ENCODE measurements at regions not wholly inside any gene's neighbourhood (a gene's known extent, or its start where the extent isn't known, plus 50 kb on each side); places are given as distances from the start of the nearest gene placed in this dataset.
"Not testable (repeated sequence)": the region's sequence is repeated elsewhere in the genome, so short reads cannot be mapped to it uniquely, and the experiment has no call there.

GRCh38 chr14:53386362-53386761 is 233.2 kb upstream of the DDHD1 start:
- no peak for DNase-seq

GRCh38 chr14:53384536-53384935 is 231.4 kb upstream of the DDHD1 start:
- DNase-seq = no peak

- no peak for DNase-seq
These were observed 230.9 kb upstream of the DDHD1 start for GRCh38 chr14:53384073-53384472.

GRCh38 chr14:53381895-53382294 is 228.8 kb upstream of the DDHD1 start:
- no peak for DNase-seq

GRCh38 chr14:53380867-53381225 is 227.7 kb upstream of the DDHD1 start:
- DNase-seq = no peak

- DNase-seq = no peak
These were observed 227.1 kb upstream of the DDHD1 start for GRCh38 chr14:53380052-53380866.

GRCh38 chr14:53378142-53378541 is 225.0 kb upstream of the DDHD1 start:
- DNase-seq = no peak

- DNase-seq = no peak
These were observed 222.9 kb upstream of the DDHD1 start for GRCh38 chr14:53376064-53376463.

- DNase-seq = no peak
These were observed 222.5 kb upstream of the DDHD1 start for GRCh38 chr14:53375599-53375998.

- no peak for DNase-seq
These were observed 215.6 kb upstream of the DDHD1 start for GRCh38 chr14:53368711-53369201.

- DNase-seq = no peak
These were observed 214.9 kb upstream of the DDHD1 start for GRCh38 chr14:53368066-53368465.

GRCh38 chr14:53367644-53368026 is 214.5 kb upstream of the DDHD1 start:
- no peak for DNase-seq

GRCh38 chr14:53365486-53366130 is 212.5 kb upstream of the DDHD1 start:
- DNase-seq = no peak

GRCh38 chr14:53362916-53363315 is 209.8 kb upstream of the DDHD1 start:
- not testable (repeated sequence) for DNase-seq

GRCh38 chr14:53360829-53361228 is 207.7 kb upstream of the DDHD1 start:
- DNase-seq = no peak

- no peak for DNase-seq
These were observed 205.0 kb upstream of the DDHD1 start for GRCh38 chr14:53358166-53358565.

GRCh38 chr14:53356361-53357150 is 203.4 kb upstream of the DDHD1 start:
- DNase-seq = no peak

GRCh38 chr14:53355581-53356112 is 202.5 kb upstream of the DDHD1 start:
- DNase-seq = no peak

GRCh38 chr14:53354336-53354735 is 201.2 kb upstream of the DDHD1 start:
- DNase-seq = no peak

GRCh38 chr14:53350866-53351265 is 197.7 kb upstream of the DDHD1 start:
- no peak for DNase-seq

GRCh38 chr14:53350429-53350828 is 197.3 kb upstream of the DDHD1 start:
- no peak for DNase-seq

- DNase-seq = no peak
These were observed 193.9 kb upstream of the DDHD1 start for GRCh38 chr14:53346988-53347387.

- DNase-seq = no peak
These were observed 188.2 kb upstream of the DDHD1 start for GRCh38 chr14:53341324-53341723.
